Prostate gland (tissue), 2 donors: ENCODE measurements at regions not wholly inside any gene's neighbourhood (a gene's known extent, or its start where the extent isn't known, plus 50 kb on each side); places are given as distances from the start of the nearest gene placed in this dataset.

Source experiments
- CTCF ChIP-seq, 4 experiments: fragments of 200-600 bp in 2 of 4; fragments of 450-650 bp in 2 of 4; sonication (generic) in 2 of 4; IDR thresholded peaks; 1 replicate in 3 of 4; 2 replicates in 1 of 4; pipeline ENCODE4 v1.5.1; 2016 to 2019; ENCODE audit warnings: antibody characterized with exemption in 4 of 4, mild to moderate bottlenecking in 2 of 4, moderate library complexity in 2 of 4
- POLR2A ChIP-seq: fragments of 450-650 bp; IDR thresholded peaks from one replicate; pipeline ENCODE4 v1.6.1; 2016; ENCODE audit warnings: antibody characterized with exemption, mild to moderate bottlenecking
- POLR2AphosphoS5 ChIP-seq: sonication (generic); formaldehyde crosslinking; IDR thresholded peaks from one replicate; pipeline ENCODE4 v1.6.1; 2017; ENCODE audit warnings: antibody characterized with exemption

DNA sequence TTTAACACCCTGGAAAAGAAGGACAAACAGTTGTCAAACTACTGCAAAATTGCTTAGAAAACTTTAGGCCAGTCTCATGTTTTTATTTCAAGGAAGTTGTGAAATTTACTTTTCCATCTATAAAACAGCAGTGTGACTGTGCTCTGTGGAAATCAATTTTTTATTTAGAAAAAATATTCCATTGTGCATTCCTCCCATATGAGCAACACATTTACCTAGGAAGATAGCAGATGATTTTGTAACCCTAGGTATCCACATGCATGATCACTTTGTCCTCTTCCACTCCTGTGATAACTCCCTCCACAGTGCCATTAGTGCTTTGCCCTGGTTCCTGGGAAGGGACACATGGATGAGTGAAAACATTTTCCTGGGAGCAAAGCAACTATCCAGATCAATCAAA, 69.4 kb upstream of the GPCPD1 start:
- TF ChIP-seq CTCF (IDR thresholded peaks at IDR 0.05) (no peak), POLR2A (no peak), POLR2AphosphoS5 (no peak)
